ENCODE measurements at regions not wholly inside any gene's neighbourhood (a gene's known extent, or its start where the extent isn't known, plus 50 kb on each side); places are given as distances from the start of the nearest gene placed in this dataset.

DNA sequence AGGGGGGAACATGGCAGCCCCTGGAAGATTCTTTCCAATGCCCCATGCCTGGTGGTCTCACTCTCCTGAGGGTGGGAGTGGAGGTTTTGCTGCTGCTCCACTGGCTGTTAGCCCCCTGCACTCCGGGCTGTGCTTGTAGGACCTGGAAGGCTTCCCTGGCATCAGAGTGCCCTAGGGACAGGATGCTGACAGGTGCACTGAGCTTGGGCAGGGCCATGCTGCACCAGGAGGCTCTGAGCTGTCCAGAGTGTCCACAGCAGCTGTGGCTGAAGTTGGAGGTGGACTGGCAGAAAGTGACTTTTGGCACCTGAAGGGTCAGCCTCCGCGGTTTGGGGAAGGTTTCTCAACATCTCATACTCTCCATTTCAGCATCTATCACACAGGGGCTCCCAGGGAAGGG is 249.1 kb downstream of the GADD45G start:
- TF ChIP-seq, protein P1, sequence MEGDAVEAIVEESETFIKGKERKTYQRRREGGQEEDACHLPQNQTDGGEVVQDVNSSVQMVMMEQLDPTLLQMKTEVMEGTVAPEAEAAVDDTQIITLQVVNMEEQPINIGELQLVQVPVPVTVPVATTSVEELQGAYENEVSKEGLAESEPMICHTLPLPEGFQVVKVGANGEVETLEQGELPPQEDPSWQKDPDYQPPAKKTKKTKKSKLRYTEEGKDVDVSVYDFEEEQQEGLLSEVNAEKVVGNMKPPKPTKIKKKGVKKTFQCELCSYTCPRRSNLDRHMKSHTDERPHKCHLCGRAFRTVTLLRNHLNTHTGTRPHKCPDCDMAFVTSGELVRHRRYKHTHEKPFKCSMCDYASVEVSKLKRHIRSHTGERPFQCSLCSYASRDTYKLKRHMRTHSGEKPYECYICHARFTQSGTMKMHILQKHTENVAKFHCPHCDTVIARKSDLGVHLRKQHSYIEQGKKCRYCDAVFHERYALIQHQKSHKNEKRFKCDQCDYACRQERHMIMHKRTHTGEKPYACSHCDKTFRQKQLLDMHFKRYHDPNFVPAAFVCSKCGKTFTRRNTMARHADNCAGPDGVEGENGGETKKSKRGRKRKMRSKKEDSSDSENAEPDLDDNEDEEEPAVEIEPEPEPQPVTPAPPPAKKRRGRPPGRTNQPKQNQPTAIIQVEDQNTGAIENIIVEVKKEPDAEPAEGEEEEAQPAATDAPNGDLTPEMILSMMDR (conservative IDR thresholded peaks at IDR 0.05; ENCODE audit: low read depth, low read length), result no peak
- TF ChIP-seq EZH2 (IDR thresholded peaks at IDR 0.05; ENCODE audit: borderline replicate concordance, low read depth, low read length, poor library complexity, severe bottlenecking), result no peak
